ENCODE measurements at regions not wholly inside any gene's neighbourhood (a gene's known extent, or its start where the extent isn't known, plus 50 kb on each side); places are given as distances from the start of the nearest gene placed in this dataset.

GRCh38 chr5:34522599-34523386 lies 133.3 kb upstream of the RAI14 start (continued):
- no peak for TF ChIP-seq SIRT6 (IDR thresholded peaks at IDR 0.05; ENCODE audit: low read depth, low read length)
- 0 out of 2 replicates have a peak, but pooled peaks have one; percentile 26 for TF ChIP-seq LCOR (CRISPR knock-in tag; IDR thresholded peaks at IDR 0.05)
- TF ChIP-seq JUN (IDR thresholded peaks at IDR 0.05; ENCODE audit: borderline replicate concordance, low read depth, low read length), result no peak
- TF ChIP-seq JUN (CRISPR knock-in tag; IDR thresholded peaks at IDR 0.05; ENCODE audit: borderline replicate concordance), result no peak
- TF ChIP-seq ZNF174 (CRISPR knock-in tag; IDR thresholded peaks at IDR 0.05), result no peak
- no peak for TF ChIP-seq ZBTB17 (CRISPR knock-in tag; IDR thresholded peaks at IDR 0.05)
- no peak for TF ChIP-seq ERF (CRISPR knock-in tag; IDR thresholded peaks at IDR 0.05)
- TF ChIP-seq ZNF655 (CRISPR knock-in tag; IDR thresholded peaks at IDR 0.05), result no peak
- no peak for TF ChIP-seq TSHZ1 (CRISPR knock-in tag; IDR thresholded peaks at IDR 0.05)
- TF ChIP-seq THRAP3 (IDR thresholded peaks at IDR 0.05; ENCODE audit: borderline replicate concordance), result no peak; the same call in 1 of the 2 replicates
- TF ChIP-seq POLR2B (IDR thresholded peaks at IDR 0.05; ENCODE audit: low read depth, partially characterized antibody), result no peak
- TF ChIP-seq ZBTB49 (CRISPR knock-in tag; IDR thresholded peaks at IDR 0.05; ENCODE audit: borderline replicate concordance), result no peak
- TF ChIP-seq ZNF197 (CRISPR knock-in tag; IDR thresholded peaks at IDR 0.05; ENCODE audit: low read depth), result no peak
- no peak for TF ChIP-seq CREB5 (CRISPR knock-in tag; IDR thresholded peaks at IDR 0.05)
- no peak for TF ChIP-seq HNRNPUL1 (IDR thresholded peaks at IDR 0.05; ENCODE audit: low read length)
- TF ChIP-seq BDP1 (IDR thresholded peaks at IDR 0.05; ENCODE audit: insufficient read depth, insufficient read length), result no peak
- TF ChIP-seq TBL1XR1 (IDR thresholded peaks at IDR 0.05; ENCODE audit: low read length in 2 of 2), result no peak
- no peak for TF ChIP-seq MAZ (CRISPR knock-in tag; conservative IDR thresholded peaks at IDR 0.05 in 1 of 2, IDR thresholded peaks at IDR 0.05 in 1 of 2)
- TF ChIP-seq BRCA1 (IDR thresholded peaks at IDR 0.05), result no peak
- no peak for TF ChIP-seq BRCA1 (CRISPR knock-in tag; IDR thresholded peaks at IDR 0.05)
- peak; percentile 86 for TF ChIP-seq SMC3 (conservative IDR thresholded peaks at IDR 0.05; ENCODE audit: insufficient read depth, low read depth, low read length)

Measured in K562 (cell line).